Small intestine (tissue), 7 donors: ENCODE measurements at regions not wholly inside any gene's neighbourhood (a gene's known extent, or its start where the extent isn't known, plus 50 kb on each side); places are given as distances from the start of the nearest gene placed in this dataset.

Experiments used
- DNase-seq, 2 donors: peaks; one replicate each; pipeline versions ENCODE4 v3.0.0 to v3.0.0-alpha.2; 2013
- FAIRE-seq: peaks from 2 replicates; lab custom pipeline; 2012; peaks lifted over from hg19 to GRCh38; lab: Jason Lieb, UNC
- H3K27ac ChIP-seq, 3 donors: one replicate each; pipeline ENCODE4 v1.5.1; 2013; ENCODE audit warnings: low read length in 2 of 3, mild to moderate bottlenecking in 2 of 3, control low read depth in 1 of 3, inconsistent platforms in 1 of 3, low read depth in 1 of 3, moderate library complexity in 1 of 3
- H3K27me3 ChIP-seq, 3 donors: one replicate each; pipeline ENCODE4 v1.6.1; 2013; ENCODE audit warnings: low read length in 3 of 3, inconsistent platforms in 1 of 3; ENCODE audit not compliant: control insufficient read depth in 3 of 3, insufficient read depth in 3 of 3
- H3K36me3 ChIP-seq, 3 donors: one replicate each; pipeline ENCODE4 v1.6.1; 2013; ENCODE audit warnings: low read length in 3 of 3, inconsistent platforms in 1 of 3, low read depth in 1 of 3, mild to moderate bottlenecking in 1 of 3, moderate library complexity in 1 of 3; ENCODE audit not compliant: control insufficient read depth in 3 of 3, insufficient read depth in 2 of 3
- H3K4me1 ChIP-seq, 3 donors: one replicate each; pipeline ENCODE4 v1.6.1; 2013; ENCODE audit warnings: low read length in 2 of 3, inconsistent platforms in 1 of 3, low read depth in 1 of 3, mild to moderate bottlenecking in 1 of 3, moderate library complexity in 1 of 3; ENCODE audit not compliant: control insufficient read depth in 3 of 3, insufficient read depth in 2 of 3
- H3K4me3 ChIP-seq, 3 donors: one replicate each; pipeline ENCODE4 v1.5.1; 2013; ENCODE audit warnings: low read length in 3 of 3, control low read depth in 1 of 3, inconsistent platforms in 1 of 3, low read depth in 1 of 3, mild to moderate bottlenecking in 1 of 3, moderate library complexity in 1 of 3
- H3K9me3 ChIP-seq, 2 donors: one replicate each; pipeline ENCODE4 v1.6.1; 2013; ENCODE audit warnings: low read depth in 1 of 2, low read length in 1 of 2; ENCODE audit not compliant: control insufficient read depth in 2 of 2, insufficient read depth in 1 of 2
- WGBS, 3 donors: extraction: QIAGEN DNeasy Blood & Tissue Kit; methylation state at CpG; one replicate each; pipeline ENCODE4 v1.1.7; 2013; 5-methylcytosine and 5-hydroxymethylcytosine counted together
- donor health status: healthy with polysubstance abuse.
- donor health status: control.
- donor health status: control.
- donor health status: Bipolar disorder and iron deficiency.
- donor health status: healthy.

DNA sequence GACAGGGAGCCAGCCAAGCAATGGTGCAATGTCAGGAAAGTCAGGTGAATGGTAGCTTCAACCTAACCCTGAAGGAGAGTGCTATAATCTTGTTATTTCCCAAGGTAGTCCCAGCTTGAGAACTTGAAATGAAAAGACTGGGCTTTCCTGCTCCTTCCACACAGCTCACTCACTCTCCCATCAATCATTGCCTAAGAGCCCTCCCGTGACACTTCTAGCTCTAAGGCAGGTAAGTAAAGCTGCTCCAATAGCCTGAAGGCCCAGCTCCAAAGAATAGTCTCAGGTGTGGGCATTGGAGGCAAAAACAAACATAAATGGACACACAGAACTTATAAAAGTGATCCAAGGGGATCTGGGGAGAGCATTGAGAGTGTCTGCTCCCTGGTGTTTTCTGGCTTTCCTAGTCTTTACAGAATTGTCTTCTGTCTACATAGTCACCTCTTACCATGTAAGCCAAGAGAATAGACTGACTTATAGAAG, 63.1 kb upstream of the TBC1D5 start:
- DNase-seq (no peak), FAIRE-seq (no peak)
- no peaks in the 10 kb centered on the region for H3K36me3 ChIP-seq
- no peak overlapping the region for H3K27ac ChIP-seq
- 88 to 90% (median 90%) methylated on average over 1 of the region's 1 CpG for WGBS, 3 donors
- H3K4me3 ChIP-seq: no peak overlapping the region
- H3K27me3 ChIP-seq: peaks cover 0 to 2% (median 0%) of the 10 kb centered on the region in 3 donors
- no peaks in the 10 kb centered on the region for H3K4me1 ChIP-seq
- no peaks in the 10 kb centered on the region for H3K9me3 ChIP-seq

DNA sequence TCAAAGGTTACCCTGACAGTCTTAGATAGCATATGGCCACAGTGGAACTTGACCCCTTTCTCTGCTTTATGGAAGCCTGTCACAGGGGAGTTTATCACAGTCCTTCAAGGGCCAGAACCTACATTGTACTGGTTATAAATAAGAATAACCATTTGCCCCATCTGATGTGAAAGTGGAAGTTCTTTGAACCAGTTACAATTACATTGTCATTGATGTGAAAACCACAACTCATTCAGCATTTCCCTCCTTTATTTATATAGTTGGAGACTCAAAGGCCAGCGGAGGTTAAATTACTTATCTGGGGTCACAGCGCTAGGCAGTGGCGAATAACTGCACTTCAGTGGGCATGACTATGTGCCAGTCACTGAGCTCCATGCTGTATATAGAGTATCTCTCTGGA, 60.5 kb upstream of the TBC1D5 start:
- WGBS, 3 donors: 58 to 79% (median 60%) methylated on average over 3 of the region's 3 CpGs
- peak; percentile 3 to 59 for DNase-seq

DNA sequence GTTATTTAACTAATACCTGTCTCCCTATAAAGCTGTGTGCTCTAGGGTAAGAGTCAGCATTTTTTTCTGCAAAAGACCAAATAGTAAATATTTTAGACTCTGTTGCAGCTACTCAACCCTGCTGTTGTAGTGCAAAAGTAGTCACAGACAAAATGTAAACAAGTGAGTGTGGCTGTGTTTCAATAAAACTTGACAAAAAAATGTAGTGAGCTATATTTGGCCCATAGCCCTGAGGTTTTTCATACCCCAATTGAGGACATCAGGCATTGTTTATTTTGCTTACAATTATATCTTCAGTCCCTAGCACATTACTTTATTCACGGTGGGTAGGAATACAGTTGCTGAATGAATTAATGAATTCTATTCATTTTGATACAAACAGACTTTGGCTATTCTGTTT, 58.7 kb upstream of the TBC1D5 start:
- FAIRE-seq (no peak), DNase-seq (no peak)
- H3K9me3 ChIP-seq: no peaks in the 10 kb centered on the region
- no peaks in the 10 kb centered on the region for H3K27me3 ChIP-seq
- H3K27ac ChIP-seq: no peak overlapping the region
- H3K36me3 ChIP-seq: no peaks in the 10 kb centered on the region
- WGBS, 3 donors: 69 to 93% (median 81%) methylated on average over 1 of the region's 1 CpG
- H3K4me1 ChIP-seq: no peaks in the 10 kb centered on the region
- H3K4me3 ChIP-seq: no peak overlapping the region

More for the DNA sequence above, 60.5 kb upstream of the TBC1D5 start:
- peak overlapping the region in 1 of 3 donors; percentile 12 for H3K27ac ChIP-seq
- no peaks in the 10 kb centered on the region for H3K27me3 ChIP-seq
- H3K36me3 ChIP-seq: no peaks in the 10 kb centered on the region
- FAIRE-seq: no peak
- H3K4me1 ChIP-seq: no peaks in the 10 kb centered on the region
- H3K9me3 ChIP-seq: no peaks in the 10 kb centered on the region
- H3K4me3 ChIP-seq: no peak overlapping the region

GRCh38 chr3:17800232-17800631, 57.8 kb upstream of the TBC1D5 start:
- Histone ChIP-seq H3K27me3 (no peaks in the 10 kb centered on the region), H3K36me3 (no peaks in the 10 kb centered on the region), H3K4me1 (no peaks in the 10 kb centered on the region), H3K9me3 (no peaks in the 10 kb centered on the region), H3K27ac (no peak overlapping the region), H3K4me3 (no peak overlapping the region)
- DNase-seq: no peak
- 91 to 96% (median 94%) methylated on average over 2 of the region's 2 CpGs for WGBS, 3 donors
- no peak for FAIRE-seq

GRCh38 chr3:17799312-17799711, 56.9 kb upstream of the TBC1D5 start:
- FAIRE-seq (no peak), DNase-seq (no peak)
- no peak overlapping the region for H3K27ac ChIP-seq
- no peaks in the 10 kb centered on the region for H3K4me1 ChIP-seq
- no peaks in the 10 kb centered on the region for H3K36me3 ChIP-seq
- no peaks in the 10 kb centered on the region for H3K27me3 ChIP-seq
- H3K9me3 ChIP-seq: no peaks in the 10 kb centered on the region
- no peak overlapping the region for H3K4me3 ChIP-seq
- whole genome bisulfite sequencing, 3 donors: 90 to 91% (median 90%) methylated on average over 5 of the region's 5 CpGs

GRCh38 chr3:17798000-17798399, 55.6 kb upstream of the TBC1D5 start:
- Histone ChIP-seq H3K27ac (no peak overlapping the region), H3K27me3 (no peaks in the 10 kb centered on the region), H3K36me3 (no peaks in the 10 kb centered on the region), H3K4me1 (no peaks in the 10 kb centered on the region), H3K9me3 (no peaks in the 10 kb centered on the region), H3K4me3 (no peak overlapping the region)
- FAIRE-seq (no peak), DNase-seq (no peak)

- 67 to 74% (median 71%) methylated on average over 3 of the region's 3 CpGs for WGBS, 3 donors
- no peak for DNase-seq
- no peak for FAIRE-seq
- H3K4me3 ChIP-seq: no peak overlapping the region
- no peaks in the 10 kb centered on the region for H3K27me3 ChIP-seq
- H3K9me3 ChIP-seq: peaks cover 0 to 3% of the 10 kb centered on the region in 2 donors
- H3K4me1 ChIP-seq: no peaks in the 10 kb centered on the region
- no peaks in the 10 kb centered on the region for H3K36me3 ChIP-seq
- no peak overlapping the region for H3K27ac ChIP-seq
Observed at GRCh38 chr3:17795711-17796110, 53.3 kb upstream of the TBC1D5 start.

GRCh38 chr3:17795280-17795679, 52.8 kb upstream of the TBC1D5 start:
- no peaks in the 10 kb centered on the region for H3K4me1 ChIP-seq
- no peak for FAIRE-seq
- H3K27ac ChIP-seq: no peak overlapping the region
- 71 to 91% (median 76%) methylated on average over 1 of the region's 1 CpG for WGBS, 3 donors
- no peaks in the 10 kb centered on the region for H3K36me3 ChIP-seq
- H3K9me3 ChIP-seq: peaks cover 0 to 3% of the 10 kb centered on the region in 2 donors
- no peaks in the 10 kb centered on the region for H3K27me3 ChIP-seq
- no peak overlapping the region for H3K4me3 ChIP-seq
- DNase-seq: no peak

- H3K4me1 ChIP-seq: no peaks in the 10 kb centered on the region
- WGBS, 3 donors: 87 to 93% (median 90%) methylated on average over 4 of the region's 4 CpGs
- no peak for FAIRE-seq
Observed at GRCh38 chr3:17793542-17794195, 51.2 kb upstream of the TBC1D5 start.

More at GRCh38 chr3:17793542-17794195, 51.2 kb upstream of the TBC1D5 start:
- Histone ChIP-seq H3K9me3 (peaks cover 0 to 3% of the 10 kb centered on the region in 2 donors), H3K27ac (no peak overlapping the region), H3K36me3 (no peaks in the 10 kb centered on the region), H3K4me3 (no peak overlapping the region), H3K27me3 (no peaks in the 10 kb centered on the region)
- no peak for DNase-seq
